Cardiac fibroblast (primary cell): ENCODE measurements at regions not wholly inside any gene's neighbourhood (a gene's known extent, or its start where the extent isn't known, plus 50 kb on each side); places are given as distances from the start of the nearest gene placed in this dataset.

Source experiments
- DNase-seq, 2 donors: peaks; one replicate each; pipeline versions ENCODE4 v3.0.0 to v3.0.0-alpha.2; 2010; ENCODE audit warnings: low read depth in 2 of 2
- H3K4me3 ChIP-seq, 2 donors: replicated peaks in 1 of 2; 1 replicate in 1 of 2; 2 replicates in 1 of 2; pipeline ENCODE4 v1.5.1; 2011; ENCODE audit warnings: low read depth in 2 of 2, low read length in 2 of 2, mild to moderate bottlenecking in 2 of 2, moderate library complexity in 1 of 2
- TF ChIP-seq, protein P1 (sequence below): IDR thresholded peaks from one replicate; pipeline ENCODE4 v1.5.1; 2011; ENCODE audit warnings: low read depth, mild to moderate bottlenecking, low read length, inconsistent platforms

DNA sequence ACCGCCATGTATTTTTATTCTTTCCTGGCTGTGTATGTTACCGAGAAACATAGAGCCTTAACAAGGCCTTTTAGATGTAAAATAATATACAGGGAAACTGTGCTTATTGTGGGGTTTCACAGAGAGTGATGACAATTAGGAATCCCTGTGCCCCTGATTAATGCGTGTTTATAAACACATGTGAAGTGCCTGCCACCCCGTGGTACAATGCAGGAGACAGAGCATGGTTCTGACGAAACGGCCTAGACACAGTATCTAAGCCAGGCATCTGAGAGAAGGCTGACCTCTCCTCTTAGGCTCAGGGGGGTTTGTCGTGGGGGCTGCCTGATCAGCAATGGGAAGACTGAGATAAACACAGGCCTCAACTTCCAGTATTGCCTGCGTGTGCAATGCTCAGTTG is 200.0 kb downstream of the AJAP1 start:
- no peak for DNase-seq
- H3K4me3 ChIP-seq: no peak overlapping the region
- TF ChIP-seq, protein P1, sequence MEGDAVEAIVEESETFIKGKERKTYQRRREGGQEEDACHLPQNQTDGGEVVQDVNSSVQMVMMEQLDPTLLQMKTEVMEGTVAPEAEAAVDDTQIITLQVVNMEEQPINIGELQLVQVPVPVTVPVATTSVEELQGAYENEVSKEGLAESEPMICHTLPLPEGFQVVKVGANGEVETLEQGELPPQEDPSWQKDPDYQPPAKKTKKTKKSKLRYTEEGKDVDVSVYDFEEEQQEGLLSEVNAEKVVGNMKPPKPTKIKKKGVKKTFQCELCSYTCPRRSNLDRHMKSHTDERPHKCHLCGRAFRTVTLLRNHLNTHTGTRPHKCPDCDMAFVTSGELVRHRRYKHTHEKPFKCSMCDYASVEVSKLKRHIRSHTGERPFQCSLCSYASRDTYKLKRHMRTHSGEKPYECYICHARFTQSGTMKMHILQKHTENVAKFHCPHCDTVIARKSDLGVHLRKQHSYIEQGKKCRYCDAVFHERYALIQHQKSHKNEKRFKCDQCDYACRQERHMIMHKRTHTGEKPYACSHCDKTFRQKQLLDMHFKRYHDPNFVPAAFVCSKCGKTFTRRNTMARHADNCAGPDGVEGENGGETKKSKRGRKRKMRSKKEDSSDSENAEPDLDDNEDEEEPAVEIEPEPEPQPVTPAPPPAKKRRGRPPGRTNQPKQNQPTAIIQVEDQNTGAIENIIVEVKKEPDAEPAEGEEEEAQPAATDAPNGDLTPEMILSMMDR: no peak

DNA sequence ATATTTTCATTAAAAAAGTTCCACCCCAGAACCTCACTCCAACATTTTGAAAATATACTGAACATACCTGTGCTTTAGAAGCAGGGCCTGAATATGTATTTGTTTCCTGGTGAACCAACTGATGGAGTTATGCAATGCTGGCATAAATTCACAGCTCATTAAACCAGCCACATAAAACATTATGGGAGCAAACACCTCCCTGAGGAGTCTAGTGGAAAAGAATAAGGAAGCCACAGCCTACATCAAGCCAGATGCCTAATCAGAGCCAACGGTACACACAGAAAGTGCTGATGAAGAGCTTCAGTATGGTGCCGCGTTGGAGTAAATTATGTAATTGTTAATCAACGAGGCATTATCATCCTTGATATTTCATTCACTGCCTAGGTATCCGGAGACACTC is 199.5 kb downstream of the AJAP1 start:
- DNase-seq: no peak
- H3K4me3 ChIP-seq: no peak overlapping the region
- TF ChIP-seq, protein P1: no peak

DNA sequence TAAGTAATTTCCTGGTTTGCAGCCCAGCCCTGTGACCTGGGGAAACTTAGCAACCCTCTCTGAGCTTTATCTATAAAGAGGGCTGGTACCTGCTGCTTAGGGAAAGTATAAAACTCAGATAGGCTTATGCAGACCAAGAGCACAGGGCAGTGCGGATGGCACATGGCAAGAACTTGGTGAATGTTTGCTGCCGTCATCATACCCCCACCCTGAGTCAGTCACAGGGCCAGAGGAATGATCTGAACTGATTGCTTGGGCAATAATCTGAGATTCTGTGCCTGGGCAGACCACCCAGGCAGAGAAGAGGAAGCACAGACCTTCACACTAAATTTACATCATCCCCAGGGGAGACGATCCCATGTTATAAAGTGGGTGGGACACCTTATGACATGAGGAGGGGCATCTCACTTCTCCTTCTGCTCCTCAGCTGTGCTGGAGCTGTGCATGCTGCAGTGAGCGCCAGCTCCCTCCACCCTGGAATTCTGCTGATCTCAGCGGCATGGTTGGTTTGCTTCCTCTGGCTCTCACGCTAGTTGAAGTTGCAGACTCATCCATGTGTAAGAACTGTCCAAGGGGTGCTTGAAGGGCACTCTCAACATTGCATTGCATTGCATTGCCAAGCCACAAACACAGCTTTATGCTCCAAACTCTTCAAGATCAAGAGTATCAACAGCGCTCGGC is 197.1 kb downstream of the AJAP1 start:
- DNase-seq: no peak
- H3K4me3 ChIP-seq: no peak overlapping the region
- TF ChIP-seq, protein P1: no peak

DNA sequence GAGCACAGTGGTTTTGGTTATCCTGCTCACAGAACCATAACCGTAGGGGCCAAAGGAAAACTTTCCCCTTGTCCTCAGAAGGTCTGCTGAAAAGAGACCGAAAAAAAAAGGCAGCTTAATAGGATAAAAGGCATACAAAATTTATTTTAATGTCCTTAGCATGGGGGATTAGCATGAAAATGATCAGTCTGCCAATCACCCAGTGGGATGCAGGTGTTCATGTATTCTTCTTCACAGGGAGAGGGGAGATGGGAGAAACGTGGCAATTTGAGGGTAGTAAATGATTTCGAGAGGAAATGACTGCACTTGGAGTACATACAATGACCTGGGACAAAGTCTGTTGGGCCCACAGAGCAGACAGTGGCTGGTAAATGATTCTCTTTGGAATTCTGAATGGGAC is 194.0 kb downstream of the AJAP1 start:
- H3K4me3 ChIP-seq: no peak overlapping the region
- DNase-seq: no peak
- TF ChIP-seq, protein P1: no peak

DNA sequence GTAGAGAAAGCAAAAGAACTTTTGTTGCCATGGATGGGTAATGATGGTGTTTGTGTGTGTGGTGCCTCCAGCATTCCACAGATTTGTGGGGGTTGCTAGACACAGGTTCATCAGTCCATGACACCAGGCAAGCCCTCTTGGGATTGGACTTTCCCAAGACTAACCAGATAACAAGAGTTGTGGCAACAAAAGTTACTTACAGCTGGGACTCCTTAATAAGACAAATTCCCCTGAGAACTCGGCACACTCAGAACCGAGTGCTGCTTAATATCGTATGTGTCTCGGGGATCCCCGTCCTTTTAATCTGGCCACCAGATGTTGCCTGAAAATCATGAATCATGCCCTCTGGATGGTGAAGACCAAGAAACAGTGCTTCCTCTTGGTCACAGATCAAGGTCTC is 193.3 kb downstream of the AJAP1 start:
- DNase-seq: no peak
- TF ChIP-seq, protein P1: no peak

More for the DNA sequence above, 193.3 kb downstream of the AJAP1 start:
- no peak overlapping the region for H3K4me3 ChIP-seq
